ENCODE measurements at regions not wholly inside any gene's neighbourhood (a gene's known extent, or its start where the extent isn't known, plus 50 kb on each side); places are given as distances from the start of the nearest gene placed in this dataset.
"Not testable (repeated sequence)": the region's sequence is repeated elsewhere in the genome, so short reads cannot be mapped to it uniquely, and the experiment has no call there.

DNA sequence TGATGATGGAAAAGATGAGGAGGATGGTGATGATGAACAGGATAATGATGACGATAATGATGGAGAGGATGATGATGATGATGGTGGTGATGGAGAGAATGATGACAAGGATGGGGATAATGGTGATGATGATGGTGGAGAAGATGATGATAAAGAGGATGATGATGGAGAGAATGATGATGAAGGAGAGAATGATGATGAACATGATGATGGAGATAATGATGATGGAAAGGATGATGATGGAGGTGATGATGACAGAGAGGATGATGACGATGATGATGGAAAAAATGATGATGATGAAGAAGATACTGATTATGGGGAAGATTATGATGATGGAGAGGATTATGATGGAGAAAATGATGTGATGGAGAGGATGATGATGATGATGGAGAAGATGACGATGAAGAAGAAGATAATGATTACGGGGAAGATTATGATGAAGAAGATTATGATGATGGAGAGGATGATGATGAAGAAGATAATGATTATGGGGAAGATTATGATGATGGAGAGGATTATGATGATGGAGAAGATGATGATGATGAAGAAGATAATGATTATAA lies 204.1 kb downstream of the MATN1 start:
- DNase-seq (ENCODE audit: low read depth) = no peak
- TF ChIP-seq, protein P1, sequence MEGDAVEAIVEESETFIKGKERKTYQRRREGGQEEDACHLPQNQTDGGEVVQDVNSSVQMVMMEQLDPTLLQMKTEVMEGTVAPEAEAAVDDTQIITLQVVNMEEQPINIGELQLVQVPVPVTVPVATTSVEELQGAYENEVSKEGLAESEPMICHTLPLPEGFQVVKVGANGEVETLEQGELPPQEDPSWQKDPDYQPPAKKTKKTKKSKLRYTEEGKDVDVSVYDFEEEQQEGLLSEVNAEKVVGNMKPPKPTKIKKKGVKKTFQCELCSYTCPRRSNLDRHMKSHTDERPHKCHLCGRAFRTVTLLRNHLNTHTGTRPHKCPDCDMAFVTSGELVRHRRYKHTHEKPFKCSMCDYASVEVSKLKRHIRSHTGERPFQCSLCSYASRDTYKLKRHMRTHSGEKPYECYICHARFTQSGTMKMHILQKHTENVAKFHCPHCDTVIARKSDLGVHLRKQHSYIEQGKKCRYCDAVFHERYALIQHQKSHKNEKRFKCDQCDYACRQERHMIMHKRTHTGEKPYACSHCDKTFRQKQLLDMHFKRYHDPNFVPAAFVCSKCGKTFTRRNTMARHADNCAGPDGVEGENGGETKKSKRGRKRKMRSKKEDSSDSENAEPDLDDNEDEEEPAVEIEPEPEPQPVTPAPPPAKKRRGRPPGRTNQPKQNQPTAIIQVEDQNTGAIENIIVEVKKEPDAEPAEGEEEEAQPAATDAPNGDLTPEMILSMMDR (conservative IDR thresholded peaks at IDR 0.05; ENCODE audit: low read depth, low read length) = no peak
- no peak overlapping the region for H3K4me3 ChIP-seq (ENCODE audit: low read depth, low read length)

DNA sequence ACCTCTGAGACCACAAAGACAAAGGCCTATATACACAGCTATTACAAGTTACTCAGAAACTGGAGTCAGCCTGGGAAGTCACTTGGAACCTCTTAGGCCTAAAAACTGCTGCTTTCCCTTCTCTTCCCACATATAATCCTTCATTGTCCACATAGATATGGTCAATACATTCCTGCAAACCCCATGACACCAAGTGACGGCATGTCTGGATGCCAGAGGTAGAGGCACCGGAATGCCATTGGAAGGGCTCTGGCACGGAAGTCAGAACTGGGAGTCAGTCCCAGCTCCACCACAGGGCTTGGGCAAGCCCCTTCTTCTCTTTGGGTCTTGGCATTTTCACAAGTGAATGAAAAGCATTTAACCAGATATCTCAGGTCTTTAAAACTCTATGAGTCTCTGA lies 204.7 kb downstream of the MATN1 start:
- H3K4me3 ChIP-seq (ENCODE audit: low read depth, low read length) = no peak overlapping the region
- TF ChIP-seq, protein P1 (conservative IDR thresholded peaks at IDR 0.05; ENCODE audit: low read depth, low read length) = no peak
- no peak for DNase-seq (ENCODE audit: low read depth)

DNA sequence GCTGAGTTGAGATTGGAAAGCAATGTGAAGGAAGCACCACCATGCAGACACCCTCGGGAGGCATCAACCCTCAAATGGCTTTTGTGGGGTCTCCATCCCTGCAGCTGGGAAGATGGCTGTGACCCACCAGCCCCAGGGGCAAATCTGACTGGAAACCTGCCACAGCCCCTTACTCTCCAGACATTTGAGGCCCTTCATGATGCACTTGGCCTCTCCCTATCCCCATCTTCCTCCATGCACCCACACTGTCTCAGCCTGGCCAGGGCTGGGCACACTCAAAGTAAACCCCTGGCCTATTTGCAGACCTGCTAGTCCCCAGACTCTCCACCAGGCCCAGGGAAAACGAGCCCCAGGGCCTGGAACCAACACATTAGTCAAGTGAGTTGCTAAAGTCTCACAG lies 205.2 kb downstream of the MATN1 start:
- H3K4me3 ChIP-seq (ENCODE audit: low read depth, low read length) = no peak overlapping the region
- no peak for DNase-seq (ENCODE audit: low read depth)
- TF ChIP-seq, protein P1 (conservative IDR thresholded peaks at IDR 0.05; ENCODE audit: low read depth, low read length) = no peak

DNA sequence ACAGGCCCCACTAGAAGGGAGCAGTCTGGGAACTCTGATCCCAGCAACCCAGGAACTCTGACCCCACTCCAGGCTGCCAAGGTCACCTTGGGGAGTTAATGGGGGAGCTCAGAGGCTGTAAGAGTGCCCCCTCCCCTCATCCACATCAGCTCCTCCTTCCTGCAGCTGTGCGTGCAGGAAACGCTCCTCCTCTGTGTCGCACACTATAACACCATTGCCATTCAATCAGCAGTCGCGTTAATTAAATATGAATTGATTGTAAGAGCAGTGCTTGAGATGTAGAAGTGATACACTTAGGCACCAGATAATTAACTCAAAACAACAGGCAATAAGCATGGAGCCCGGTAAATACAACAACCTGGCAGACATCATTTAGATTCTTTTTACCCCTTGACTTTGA lies 205.7 kb downstream of the MATN1 start:
- DNase-seq (ENCODE audit: low read depth); H3K4me3 ChIP-seq (ENCODE audit: low read depth, low read length): not testable (repeated sequence)

DNA sequence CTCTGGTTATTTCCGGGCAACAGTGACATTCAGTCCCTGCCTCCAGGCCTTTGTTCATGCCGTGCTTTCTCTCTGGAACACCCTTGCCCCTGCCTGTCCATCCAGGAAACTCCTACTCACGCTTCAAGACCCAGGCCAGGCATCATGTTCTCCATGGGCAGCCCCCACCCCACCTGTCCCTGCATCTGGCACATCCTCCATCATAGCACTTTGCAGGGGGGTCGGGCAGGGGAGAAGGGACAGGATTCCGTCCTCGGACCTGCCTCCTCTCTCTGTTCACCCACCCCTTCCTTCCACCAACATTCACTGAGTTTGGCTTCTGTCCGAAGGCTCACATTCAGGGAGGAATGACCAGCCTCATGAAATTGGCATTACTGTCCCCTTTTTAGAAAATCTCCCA lies 206.1 kb downstream of the MATN1 start:
- not testable (repeated sequence) for H3K4me3 ChIP-seq (ENCODE audit: low read depth, low read length); DNase-seq (ENCODE audit: low read depth)

DNA sequence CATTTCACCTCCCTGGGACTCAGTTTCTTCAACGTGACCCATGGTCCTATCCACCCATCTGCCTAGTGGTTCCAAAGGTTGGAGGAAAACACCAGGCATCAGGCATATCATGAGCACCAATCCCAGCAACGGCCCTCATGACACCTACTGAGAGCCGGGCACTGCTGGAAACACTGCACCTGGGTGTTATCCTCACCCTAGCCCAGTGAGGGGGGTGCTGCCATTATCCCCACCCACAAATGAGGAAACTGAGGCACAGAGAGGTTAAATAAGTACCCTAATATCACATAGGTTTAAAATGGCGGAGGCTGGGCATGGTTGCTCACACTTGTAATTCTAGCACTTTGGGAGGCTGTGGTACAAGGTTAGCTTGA lies 206.9 kb downstream of the MATN1 start:
- H3K4me3 ChIP-seq (ENCODE audit: low read depth, low read length) = no peak overlapping the region
- no peak for DNase-seq (ENCODE audit: low read depth)
- TF ChIP-seq, protein P1 (conservative IDR thresholded peaks at IDR 0.05; ENCODE audit: low read depth, low read length) = no peak

DNA sequence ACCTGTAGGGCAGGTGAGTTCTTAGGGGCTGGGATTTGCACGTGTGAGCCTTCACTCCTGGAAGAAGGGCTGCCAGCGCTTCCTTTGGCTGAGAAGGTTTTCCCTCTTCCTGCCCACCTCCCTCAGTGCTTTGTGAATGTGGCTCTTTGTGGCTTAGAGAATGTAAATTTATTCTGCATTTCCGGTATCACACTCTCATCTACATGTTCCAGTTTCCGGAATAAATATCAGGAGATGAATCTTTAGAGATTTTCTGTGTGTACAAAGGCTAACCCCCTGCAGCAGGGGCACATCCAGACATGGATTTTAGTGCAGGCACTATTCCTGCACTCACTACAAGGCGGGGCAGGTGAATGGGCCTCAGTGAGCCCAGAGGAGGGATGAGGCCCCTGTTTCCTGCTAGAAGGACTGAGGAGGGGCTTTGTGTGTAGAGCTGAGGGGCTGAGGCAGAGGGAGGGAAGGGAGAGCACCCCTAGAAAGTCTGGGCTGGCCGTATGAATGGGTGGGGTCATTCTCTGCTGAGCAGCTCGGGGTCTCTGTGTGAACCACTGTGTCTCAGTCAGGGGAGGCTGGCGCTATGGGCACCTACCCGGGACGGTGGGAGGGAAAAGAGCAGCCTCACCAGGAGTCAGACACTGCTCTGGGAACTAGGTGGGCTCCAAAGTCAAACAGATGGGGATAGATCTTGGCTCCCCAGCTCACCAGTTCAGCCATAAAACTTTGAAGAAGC lies 207.5 kb downstream of the MATN1 start:
- TF ChIP-seq, protein P1 (conservative IDR thresholded peaks at IDR 0.05; ENCODE audit: low read depth, low read length) = no peak
- no peak overlapping the region for H3K4me3 ChIP-seq (ENCODE audit: low read depth, low read length)
- no peak for DNase-seq (ENCODE audit: low read depth)

DNA sequence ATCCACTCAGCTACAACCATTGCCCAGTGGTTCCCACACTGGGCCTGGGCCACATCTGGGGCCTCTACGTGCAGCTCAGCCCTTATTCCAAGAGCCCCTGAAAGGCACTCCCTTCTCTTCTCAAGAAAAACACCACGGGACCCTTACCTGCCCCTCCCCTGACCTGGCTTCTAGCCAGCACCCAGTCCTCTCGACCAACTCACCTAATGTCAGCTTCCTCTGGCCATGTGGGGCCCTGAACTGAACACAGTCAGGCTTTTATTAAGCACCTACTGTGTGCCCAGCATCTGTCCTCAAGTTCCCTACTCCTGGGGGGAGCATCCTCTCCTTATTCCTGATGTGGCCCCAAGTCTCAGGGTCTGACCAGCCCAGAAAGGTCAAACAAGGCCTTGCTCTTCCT lies 208.4 kb downstream of the MATN1 start:
- TF ChIP-seq, protein P1 (conservative IDR thresholded peaks at IDR 0.05; ENCODE audit: low read depth, low read length) = no peak
- H3K4me3 ChIP-seq (ENCODE audit: low read depth, low read length) = no peak overlapping the region
- DNase-seq (ENCODE audit: low read depth) = no peak

Data from choroid plexus epithelial cell (primary cell).